ENCODE measurements at regions not wholly inside any gene's neighbourhood (a gene's known extent, or its start where the extent isn't known, plus 50 kb on each side); places are given as distances from the start of the nearest gene placed in this dataset.

DNA sequence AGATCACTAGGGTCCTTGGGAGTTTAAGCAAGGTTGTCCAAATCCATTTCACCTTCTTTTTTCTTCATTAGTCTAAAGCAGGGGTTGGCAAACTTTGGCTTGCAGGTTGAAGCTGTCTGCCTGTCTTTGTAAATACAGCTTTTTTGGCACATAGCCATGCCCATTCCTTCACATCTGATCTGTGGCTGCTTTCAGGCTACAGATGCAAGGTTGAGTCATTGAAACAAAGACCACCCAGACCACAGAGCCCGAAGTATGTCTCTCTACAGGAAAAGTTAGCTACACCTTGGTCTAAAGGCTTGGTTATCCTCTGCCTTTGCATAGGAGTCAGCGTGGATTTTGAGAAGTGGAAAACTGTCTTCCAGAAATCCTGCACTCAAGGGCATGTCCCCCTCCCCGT, 238.1 kb upstream of the STS start:
- no peak for DNase-seq (ENCODE audit: low read depth)
- TF ChIP-seq, protein P1, sequence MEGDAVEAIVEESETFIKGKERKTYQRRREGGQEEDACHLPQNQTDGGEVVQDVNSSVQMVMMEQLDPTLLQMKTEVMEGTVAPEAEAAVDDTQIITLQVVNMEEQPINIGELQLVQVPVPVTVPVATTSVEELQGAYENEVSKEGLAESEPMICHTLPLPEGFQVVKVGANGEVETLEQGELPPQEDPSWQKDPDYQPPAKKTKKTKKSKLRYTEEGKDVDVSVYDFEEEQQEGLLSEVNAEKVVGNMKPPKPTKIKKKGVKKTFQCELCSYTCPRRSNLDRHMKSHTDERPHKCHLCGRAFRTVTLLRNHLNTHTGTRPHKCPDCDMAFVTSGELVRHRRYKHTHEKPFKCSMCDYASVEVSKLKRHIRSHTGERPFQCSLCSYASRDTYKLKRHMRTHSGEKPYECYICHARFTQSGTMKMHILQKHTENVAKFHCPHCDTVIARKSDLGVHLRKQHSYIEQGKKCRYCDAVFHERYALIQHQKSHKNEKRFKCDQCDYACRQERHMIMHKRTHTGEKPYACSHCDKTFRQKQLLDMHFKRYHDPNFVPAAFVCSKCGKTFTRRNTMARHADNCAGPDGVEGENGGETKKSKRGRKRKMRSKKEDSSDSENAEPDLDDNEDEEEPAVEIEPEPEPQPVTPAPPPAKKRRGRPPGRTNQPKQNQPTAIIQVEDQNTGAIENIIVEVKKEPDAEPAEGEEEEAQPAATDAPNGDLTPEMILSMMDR (conservative IDR thresholded peaks at IDR 0.05; ENCODE audit: control insufficient read depth, insufficient read depth, low read depth, low read length) = no peak

DNA sequence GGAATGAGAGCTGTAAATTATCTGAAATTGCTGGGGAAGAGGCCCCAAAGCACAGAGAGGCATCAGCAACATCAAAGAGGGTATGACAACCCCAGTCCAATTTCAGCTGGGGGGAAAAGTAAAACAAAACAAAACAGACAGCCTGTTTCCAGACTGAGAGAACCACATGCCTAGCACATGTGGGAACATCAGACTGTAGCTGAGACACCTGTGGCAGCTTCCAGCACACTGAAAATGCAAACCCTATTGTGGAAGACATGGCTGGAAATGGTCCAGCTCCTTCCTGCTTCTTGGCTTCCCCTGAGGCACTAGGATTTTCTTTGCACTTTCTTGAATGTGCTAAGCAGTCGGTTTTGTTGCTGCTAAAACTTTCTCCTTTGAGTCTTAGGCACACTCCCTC, 240.9 kb upstream of the STS start:
- TF ChIP-seq, protein P1 (conservative IDR thresholded peaks at IDR 0.05; ENCODE audit: control insufficient read depth, insufficient read depth, low read depth, low read length) = no peak
- no peak for DNase-seq (ENCODE audit: low read depth)
- no peak overlapping the region for H3K4me3 ChIP-seq (ENCODE audit: control insufficient read depth, low read depth, low read length)

More for the DNA sequence above, 238.1 kb upstream of the STS start:
- H3K4me3 ChIP-seq (ENCODE audit: control insufficient read depth, low read depth, low read length) = no peak overlapping the region

DNA sequence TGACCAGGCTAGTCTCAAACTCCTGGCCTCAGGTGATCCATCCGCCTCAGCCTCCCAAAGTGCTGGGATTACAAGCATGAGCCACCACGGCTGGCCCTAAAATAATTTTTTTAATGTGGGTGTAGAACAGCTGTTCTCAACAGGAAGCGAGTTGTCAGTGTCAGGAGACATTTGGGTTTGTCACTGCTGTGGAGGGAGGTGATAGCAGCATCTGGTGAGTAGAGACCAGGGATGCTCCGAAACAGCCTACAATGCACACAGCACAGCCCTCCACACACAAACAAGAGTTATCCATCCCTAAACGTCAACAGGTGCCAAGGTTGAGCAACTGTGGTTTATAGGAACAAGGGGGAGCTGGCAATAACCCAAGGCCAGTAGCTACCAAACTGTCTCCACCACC, 243.4 kb upstream of the STS start:
- TF ChIP-seq, protein P1 (conservative IDR thresholded peaks at IDR 0.05; ENCODE audit: control insufficient read depth, insufficient read depth, low read depth, low read length) = no peak

DNA sequence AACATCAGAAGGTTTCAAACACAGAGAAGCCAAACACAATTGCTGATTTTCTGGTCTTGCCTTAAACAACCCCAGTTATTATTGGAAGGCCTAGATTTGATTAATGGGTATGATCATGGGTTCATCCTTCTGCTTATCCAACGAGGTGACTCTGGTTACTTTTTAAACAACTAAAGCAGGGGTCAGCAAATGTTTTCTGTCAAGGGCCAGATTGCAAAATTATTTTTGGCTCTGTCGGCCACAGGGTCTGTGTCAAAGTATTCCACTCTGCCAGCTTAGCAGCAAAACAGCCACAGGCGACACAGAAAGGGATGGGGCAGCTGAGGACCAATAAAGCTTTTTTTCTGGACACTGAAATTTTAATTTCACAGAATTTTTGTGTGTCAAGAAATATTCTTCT, 249.1 kb upstream of the STS start:
- TF ChIP-seq, protein P1 (conservative IDR thresholded peaks at IDR 0.05; ENCODE audit: control insufficient read depth, insufficient read depth, low read depth, low read length) = no peak
- DNase-seq (ENCODE audit: low read depth) = no peak
- H3K4me3 ChIP-seq (ENCODE audit: control insufficient read depth, low read depth, low read length) = no peak overlapping the region

More for the DNA sequence above, 243.4 kb upstream of the STS start:
- no peak overlapping the region for H3K4me3 ChIP-seq (ENCODE audit: control insufficient read depth, low read depth, low read length)
- DNase-seq (ENCODE audit: low read depth) = no peak

DNA sequence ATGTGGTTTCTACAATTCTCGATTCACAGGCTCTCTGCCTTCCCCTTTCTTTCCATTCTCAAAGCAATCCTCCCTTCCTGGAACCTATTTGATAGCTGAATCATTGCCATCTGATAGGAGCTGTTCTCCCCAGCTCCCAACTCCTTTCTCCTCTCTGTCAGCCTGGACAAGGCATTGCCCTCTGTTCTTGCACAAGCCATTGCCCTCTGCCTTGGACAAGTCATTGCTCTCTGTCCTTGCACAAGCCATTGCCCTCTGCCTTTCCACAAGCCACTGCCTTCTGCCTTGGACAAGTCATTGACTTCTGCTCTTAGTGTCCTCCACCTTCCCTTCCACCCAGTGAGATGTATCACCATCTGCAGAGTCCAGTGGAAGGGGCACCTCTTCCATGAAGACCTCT, 256.1 kb upstream of the STS start:
- DNase-seq (ENCODE audit: low read depth) = no peak
- TF ChIP-seq, protein P1 (conservative IDR thresholded peaks at IDR 0.05; ENCODE audit: control insufficient read depth, insufficient read depth, low read depth, low read length) = no peak
- no peak overlapping the region for H3K4me3 ChIP-seq (ENCODE audit: control insufficient read depth, low read depth, low read length)

DNA sequence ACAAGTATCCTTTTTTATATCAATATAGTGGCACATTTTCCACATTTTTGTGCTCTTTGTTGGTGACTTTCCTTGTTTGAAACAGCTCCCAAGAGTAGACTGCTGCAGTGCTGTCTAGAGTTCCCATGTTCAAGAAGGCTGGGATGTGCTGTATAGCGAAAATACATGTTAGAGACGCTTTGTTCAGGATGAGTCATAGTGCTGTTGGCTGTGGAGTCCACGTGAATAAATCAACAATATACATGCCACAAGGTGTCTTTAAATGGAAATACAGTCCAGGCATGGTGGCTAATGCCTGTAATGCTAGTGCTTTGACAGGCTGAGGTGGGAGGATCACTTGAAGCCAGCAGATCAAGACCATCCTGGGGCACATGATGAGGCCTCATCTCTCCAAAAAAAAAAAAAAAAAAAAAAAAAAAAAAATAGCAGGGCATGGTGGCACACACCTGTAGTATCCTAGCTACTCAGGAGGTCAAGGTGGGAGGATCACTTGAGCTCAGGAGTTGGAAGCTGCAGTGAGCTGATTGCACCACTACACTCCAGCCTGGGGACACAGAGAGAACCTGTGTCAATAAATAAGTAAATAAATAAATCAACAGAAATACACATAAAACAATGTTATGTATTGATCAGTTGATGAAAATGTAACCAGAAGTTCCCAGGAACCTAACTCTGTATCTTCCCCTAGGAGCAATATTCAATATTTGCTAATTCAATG, 256.8 kb upstream of the STS start:
- no peak overlapping the region for H3K4me3 ChIP-seq (ENCODE audit: control insufficient read depth, low read depth, low read length)
- DNase-seq (ENCODE audit: low read depth) = no peak
- TF ChIP-seq, protein P1 (conservative IDR thresholded peaks at IDR 0.05; ENCODE audit: control insufficient read depth, insufficient read depth, low read depth, low read length) = no peak

Data from fibroblast of mammary gland (primary cell).